ENCODE measurements at regions not wholly inside any gene's neighbourhood (a gene's known extent, or its start where the extent isn't known, plus 50 kb on each side); places are given as distances from the start of the nearest gene placed in this dataset.

DNA sequence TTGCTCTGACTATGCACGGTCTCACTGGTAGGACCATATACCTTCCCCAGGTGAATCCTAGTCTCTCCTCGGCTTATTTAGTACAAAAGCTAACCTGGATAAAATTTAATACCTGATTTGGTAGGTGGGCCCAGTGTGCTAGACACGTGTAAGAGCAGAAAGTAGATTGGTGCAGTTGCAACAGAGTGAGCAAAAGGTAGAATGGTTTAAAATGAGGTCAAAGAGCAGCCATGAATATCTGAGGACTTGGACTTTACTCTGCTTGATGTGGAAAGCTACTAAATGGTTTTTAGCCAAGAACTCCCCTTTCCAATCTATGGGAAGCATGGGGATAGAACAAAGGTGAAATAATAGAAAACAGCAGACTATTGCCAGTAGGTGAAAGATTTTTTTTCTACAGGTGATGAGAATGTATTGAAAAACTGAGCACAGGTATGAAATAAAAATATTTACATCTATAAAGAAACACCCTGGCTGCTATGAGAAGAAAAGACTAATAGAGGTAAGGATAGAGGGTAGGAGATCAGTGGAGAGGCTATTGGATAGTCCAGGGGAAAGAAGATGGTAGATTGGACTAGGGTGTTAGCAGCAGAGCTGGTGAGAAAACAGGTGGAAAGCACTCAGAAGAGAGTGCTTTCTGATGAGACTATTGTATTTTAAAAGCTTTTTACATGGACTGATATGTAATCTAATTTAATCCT is 61.3 kb upstream of the BCL9 start:
- Histone ChIP-seq H3K4me2 (ENCODE audit: low read depth, low read length) (no peak overlapping the region), H4K20me1 (ENCODE audit: insufficient read depth, low read length) (no peaks in the 10 kb centered on the region)

DNA sequence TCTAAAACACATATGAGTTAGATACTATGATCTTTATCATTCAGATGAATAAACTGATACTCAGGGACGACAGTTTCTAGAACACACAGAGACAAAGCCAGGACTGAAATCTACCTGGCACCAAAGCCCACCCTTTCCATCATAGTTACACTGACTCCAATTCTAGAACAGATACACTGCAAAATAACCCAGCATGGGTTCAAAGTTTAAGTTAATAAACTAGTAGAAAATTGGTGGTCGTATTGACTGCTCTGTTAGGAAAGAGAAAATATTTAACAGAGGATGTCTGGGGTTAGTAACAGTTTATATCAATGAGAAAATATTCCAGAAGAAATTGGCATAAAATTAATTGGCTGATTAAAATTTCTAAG is 60.8 kb upstream of the BCL9 start:
- no peak for TF ChIP-seq EZH2phosphoT487 (IDR thresholded peaks at IDR 0.05; ENCODE audit: low read length)
- no peak for TF ChIP-seq EZH2 (optimal IDR thresholded peaks at IDR 0.05; ENCODE audit: low read depth, low read length)
- TF ChIP-seq, protein P1, sequence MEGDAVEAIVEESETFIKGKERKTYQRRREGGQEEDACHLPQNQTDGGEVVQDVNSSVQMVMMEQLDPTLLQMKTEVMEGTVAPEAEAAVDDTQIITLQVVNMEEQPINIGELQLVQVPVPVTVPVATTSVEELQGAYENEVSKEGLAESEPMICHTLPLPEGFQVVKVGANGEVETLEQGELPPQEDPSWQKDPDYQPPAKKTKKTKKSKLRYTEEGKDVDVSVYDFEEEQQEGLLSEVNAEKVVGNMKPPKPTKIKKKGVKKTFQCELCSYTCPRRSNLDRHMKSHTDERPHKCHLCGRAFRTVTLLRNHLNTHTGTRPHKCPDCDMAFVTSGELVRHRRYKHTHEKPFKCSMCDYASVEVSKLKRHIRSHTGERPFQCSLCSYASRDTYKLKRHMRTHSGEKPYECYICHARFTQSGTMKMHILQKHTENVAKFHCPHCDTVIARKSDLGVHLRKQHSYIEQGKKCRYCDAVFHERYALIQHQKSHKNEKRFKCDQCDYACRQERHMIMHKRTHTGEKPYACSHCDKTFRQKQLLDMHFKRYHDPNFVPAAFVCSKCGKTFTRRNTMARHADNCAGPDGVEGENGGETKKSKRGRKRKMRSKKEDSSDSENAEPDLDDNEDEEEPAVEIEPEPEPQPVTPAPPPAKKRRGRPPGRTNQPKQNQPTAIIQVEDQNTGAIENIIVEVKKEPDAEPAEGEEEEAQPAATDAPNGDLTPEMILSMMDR (IDR thresholded peaks at IDR 0.05; ENCODE audit: low read length): no peak
- no peaks in the 10 kb centered on the region for H3F3A ChIP-seq (ENCODE audit: insufficient read depth, low read length)
- no peaks in the 10 kb centered on the region for H3K4me1 ChIP-seq (ENCODE audit: low read length)
- no peak overlapping the region for H3K9ac ChIP-seq (ENCODE audit: low read length)
- no peaks in the 10 kb centered on the region for H3K9me2 ChIP-seq (replicated peaks; ENCODE audit: insufficient read depth, low read length)
- no peak overlapping the region for H3K4me3 ChIP-seq (ENCODE audit: low read length)
- no peaks in the 10 kb centered on the region for H4K20me1 ChIP-seq (ENCODE audit: insufficient read depth, low read length)
- DNase-seq: no peak
- no peaks in the 10 kb centered on the region for H3K79me2 ChIP-seq (ENCODE audit: low read length)
- H3K4me2 ChIP-seq (ENCODE audit: low read depth, low read length): no peak overlapping the region
- H3K27ac ChIP-seq (ENCODE audit: low read length): no peak overlapping the region
- no peaks in the 10 kb centered on the region for H3K9me3 ChIP-seq (replicated peaks; ENCODE audit: insufficient read depth, low read length)
- no peak overlapping the region for H2AFZ ChIP-seq (ENCODE audit: low read length)
- no peaks in the 10 kb centered on the region for H3K36me3 ChIP-seq (replicated peaks; ENCODE audit: insufficient read depth, low read length)
- H3K27me3 ChIP-seq (replicated peaks; ENCODE audit: insufficient read depth, low read length): no peaks in the 10 kb centered on the region

More for the DNA sequence above, 61.3 kb upstream of the BCL9 start:
- Histone ChIP-seq H3K9me2 (replicated peaks; ENCODE audit: insufficient read depth, low read length) (no peaks in the 10 kb centered on the region), H3K79me2 (ENCODE audit: low read length) (no peaks in the 10 kb centered on the region), H3K4me1 (ENCODE audit: low read length) (no peaks in the 10 kb centered on the region), H3K4me3 (ENCODE audit: low read length) (no peak overlapping the region), H3K9me3 (replicated peaks; ENCODE audit: insufficient read depth, low read length) (no peaks in the 10 kb centered on the region), H3F3A (ENCODE audit: insufficient read depth, low read length) (no peaks in the 10 kb centered on the region), H3K27ac (ENCODE audit: low read length) (no peak overlapping the region), H2AFZ (ENCODE audit: low read length) (no peak overlapping the region), H3K9ac (ENCODE audit: low read length) (no peak overlapping the region), H3K27me3 (replicated peaks; ENCODE audit: insufficient read depth, low read length) (no peaks in the 10 kb centered on the region), H3K36me3 (replicated peaks; ENCODE audit: insufficient read depth, low read length) (no peaks in the 10 kb centered on the region)
- DNase-seq: no peak
- no peak for TF ChIP-seq EZH2 (optimal IDR thresholded peaks at IDR 0.05; ENCODE audit: low read depth, low read length)
- TF ChIP-seq EZH2phosphoT487 (IDR thresholded peaks at IDR 0.05; ENCODE audit: low read length): no peak
- TF ChIP-seq, protein P1 (IDR thresholded peaks at IDR 0.05; ENCODE audit: low read length): no peak

DNA sequence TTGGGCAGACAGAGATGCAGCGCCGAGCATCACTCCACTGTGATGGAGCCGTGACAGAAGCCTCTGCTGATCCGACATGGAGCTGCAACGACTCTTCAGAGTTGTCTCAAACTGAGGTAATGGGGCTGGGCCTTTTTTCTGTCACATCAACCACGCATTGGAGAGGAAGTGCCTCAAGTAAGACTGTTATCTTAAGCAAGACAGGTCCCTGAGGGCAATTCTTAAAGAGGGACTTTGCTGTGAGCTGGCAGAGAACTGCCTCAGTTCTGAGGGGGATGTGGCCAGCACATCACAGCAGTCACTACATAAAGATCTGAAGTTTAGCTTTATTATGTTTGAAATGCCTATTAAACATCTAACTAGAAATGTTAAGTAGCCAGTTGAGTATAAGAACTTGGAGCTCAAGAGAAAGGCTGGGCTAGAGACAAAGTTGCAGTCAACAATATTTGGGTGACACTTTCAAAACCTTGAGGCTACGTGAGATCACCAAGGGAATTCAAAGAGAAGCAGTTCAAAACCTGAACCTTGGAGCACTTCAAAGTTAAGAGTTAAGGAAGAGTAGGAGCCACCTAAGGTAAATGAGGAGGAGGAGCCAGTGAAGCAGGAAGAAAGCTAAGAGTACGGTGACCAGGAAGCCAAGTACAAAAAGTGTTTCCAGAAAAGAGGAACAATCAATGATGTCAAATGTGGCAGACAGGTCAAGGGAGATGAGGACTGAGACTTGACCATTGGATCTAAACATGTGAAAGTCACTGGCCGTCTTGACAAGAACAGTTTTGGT is 54.2 kb upstream of the BCL9 start:
- H3K9me2 ChIP-seq (replicated peaks; ENCODE audit: insufficient read depth, low read length): no peaks in the 10 kb centered on the region
- H3K36me3 ChIP-seq (replicated peaks; ENCODE audit: insufficient read depth, low read length): no peaks in the 10 kb centered on the region
- H3K27me3 ChIP-seq (replicated peaks; ENCODE audit: insufficient read depth, low read length): no peaks in the 10 kb centered on the region
- H3K9me3 ChIP-seq (replicated peaks; ENCODE audit: insufficient read depth, low read length): no peaks in the 10 kb centered on the region
- TF ChIP-seq EZH2 (optimal IDR thresholded peaks at IDR 0.05; ENCODE audit: low read depth, low read length) (no peak), EZH2phosphoT487 (IDR thresholded peaks at IDR 0.05; ENCODE audit: low read length) (no peak)
- TF ChIP-seq, protein P1 (IDR thresholded peaks at IDR 0.05; ENCODE audit: low read length): no peak
- no peaks in the 10 kb centered on the region for H3K79me2 ChIP-seq (ENCODE audit: low read length)
- no peak overlapping the region for H3K27ac ChIP-seq (ENCODE audit: low read length)
- no peak overlapping the region for H3K9ac ChIP-seq (ENCODE audit: low read length)
- H3K4me3 ChIP-seq (ENCODE audit: low read length): no peak overlapping the region
- no peaks in the 10 kb centered on the region for H3K4me1 ChIP-seq (ENCODE audit: low read length)
- H3F3A ChIP-seq (ENCODE audit: insufficient read depth, low read length): no peaks in the 10 kb centered on the region
- no peak for DNase-seq
- H4K20me1 ChIP-seq (ENCODE audit: insufficient read depth, low read length): no peaks in the 10 kb centered on the region
- H2AFZ ChIP-seq (ENCODE audit: low read length): no peak overlapping the region
- no peak overlapping the region for H3K4me2 ChIP-seq (ENCODE audit: low read depth, low read length)

Measured in MM.1S (cell line).